Nephron progenitor cell (in vitro differentiated cells): ENCODE measurements at regions not wholly inside any gene's neighbourhood (a gene's known extent, or its start where the extent isn't known, plus 50 kb on each side); places are given as distances from the start of the nearest gene placed in this dataset.

Experiments used
- DNase-seq: peaks from one replicate; pipeline ENCODE4 v3.0.0; 2021
- H3K27ac Mint-ChIP-seq: 2 replicates; pipeline ENCODE4 v1.8.0; 2021; ENCODE audit warnings: mild to moderate bottlenecking, moderate library complexity, mixed read lengths
- H3K27me3 Mint-ChIP-seq: 2 replicates; pipeline ENCODE4 v1.8.0; 2021; ENCODE audit warnings: mild to moderate bottlenecking, low read depth, mixed read lengths; ENCODE audit not compliant: poor library complexity
- H3K36me3 Mint-ChIP-seq: 2 replicates; pipeline ENCODE4 v1.8.0; 2021; ENCODE audit warnings: low read depth, mixed read lengths
- H3K4me1 Mint-ChIP-seq: 2 replicates; pipeline ENCODE4 v1.8.0; 2021; ENCODE audit warnings: mixed read lengths
- H3K4me3 Mint-ChIP-seq: 2 replicates; pipeline ENCODE4 v1.8.0; 2021; ENCODE audit warnings: mild to moderate bottlenecking, moderate library complexity, mixed read lengths
- H3K9me3 Mint-ChIP-seq: 2 replicates; pipeline ENCODE4 v1.8.0; 2021; ENCODE audit warnings: mild to moderate bottlenecking, moderate library complexity, mixed read lengths
- CTCF ChIP-seq: fragments of 200-600 bp; sonication (generic); IDR thresholded peaks from 2 replicates; pipeline ENCODE4 v1.5.0; 2021; ENCODE audit warnings: antibody characterized with exemption

DNA sequence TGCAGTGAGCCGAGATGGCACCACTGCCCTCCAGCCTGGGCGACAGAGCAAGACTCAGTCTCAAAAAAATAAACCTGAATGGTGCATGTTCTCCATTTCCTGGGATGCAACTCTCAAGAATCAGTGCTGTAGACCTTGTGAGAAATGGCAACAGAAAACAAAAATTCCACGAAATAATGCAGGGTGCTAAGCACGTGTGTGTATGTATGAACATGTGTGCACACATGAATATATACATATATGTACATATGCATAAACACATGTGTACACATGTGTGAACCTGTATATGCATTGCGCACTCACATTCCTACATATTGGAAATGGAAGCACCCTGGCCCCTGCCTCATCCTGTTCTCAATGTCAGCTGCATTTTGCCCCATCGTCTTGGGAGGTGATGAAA, 548.5 kb downstream of the TCERG1L start:
- Mint-ChIP-seq H3K36me3 (no peaks in the 10 kb centered on the region), H3K4me1 (peaks cover 15% of the 10 kb centered on the region), H3K9me3 (peaks cover 37% of the 10 kb centered on the region), H3K27me3 (peaks cover 10% of the 10 kb centered on the region), H3K4me3 (no peak overlapping the region), H3K27ac (no peak overlapping the region)
- DNase-seq: no peak
- no peak for TF ChIP-seq CTCF

DNA sequence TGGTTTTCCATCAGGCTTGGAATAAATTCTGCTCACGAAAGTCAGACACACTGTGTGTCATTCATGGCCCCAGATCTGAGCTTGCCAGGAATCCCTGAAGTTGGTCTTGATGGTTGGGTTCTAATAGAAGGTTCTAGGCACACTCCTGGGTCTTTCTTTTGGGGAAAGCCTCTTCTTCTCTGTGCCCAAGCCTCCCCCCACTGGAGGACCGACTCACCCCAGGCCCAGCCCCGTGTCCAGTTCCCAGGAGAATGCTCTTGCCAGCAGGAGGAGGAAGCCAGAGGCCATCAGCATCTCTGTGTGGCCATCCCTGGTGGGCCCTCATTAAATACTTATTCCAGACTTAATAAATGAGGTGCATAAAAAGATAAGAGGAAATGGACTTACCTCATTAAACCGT, 548.0 kb downstream of the TCERG1L start:
- Mint-ChIP-seq H3K9me3 (peaks cover 41% of the 10 kb centered on the region), H3K36me3 (no peaks in the 10 kb centered on the region), H3K27ac (no peak overlapping the region), H3K4me1 (peaks cover 15% of the 10 kb centered on the region), H3K4me3 (no peak overlapping the region), H3K27me3 (peaks cover 10% of the 10 kb centered on the region)
- no peak for DNase-seq
- no peak for TF ChIP-seq CTCF

- H3K4me1 Mint-ChIP-seq: peaks cover 15% of the 10 kb centered on the region
- no peak overlapping the region for H3K4me3 Mint-ChIP-seq
- no peaks in the 10 kb centered on the region for H3K36me3 Mint-ChIP-seq
- no peak overlapping the region for H3K27ac Mint-ChIP-seq
- no peak for DNase-seq
- H3K9me3 Mint-ChIP-seq: peaks cover 52% of the 10 kb centered on the region
- peaks cover 12% of the 10 kb centered on the region for H3K27me3 Mint-ChIP-seq
- no peak for TF ChIP-seq CTCF
These were observed 546.9 kb downstream of the TCERG1L start for GRCh38 chr10:130764651-130765050.

DNA sequence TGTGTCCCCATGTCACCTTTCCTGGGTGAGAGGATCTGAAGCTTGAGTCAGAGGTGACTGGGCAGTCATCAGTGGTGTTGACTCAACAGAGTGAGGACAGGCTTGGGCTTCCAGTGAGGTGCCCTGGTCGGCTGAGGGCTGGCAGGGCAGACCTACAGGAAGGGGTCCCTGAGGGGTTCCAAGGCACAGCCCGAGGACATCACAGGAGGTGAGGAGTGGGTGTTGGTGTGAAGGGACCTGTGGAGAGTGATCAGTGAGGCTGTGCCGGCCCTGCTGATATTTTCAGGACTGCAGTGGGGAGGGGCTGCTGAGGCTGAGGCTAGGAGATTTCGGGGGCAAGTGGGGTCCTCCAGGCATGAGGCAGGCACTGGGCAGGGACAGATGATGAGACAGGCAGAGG, 545.5 kb downstream of the TCERG1L start:
- Mint-ChIP-seq H3K27me3 (peaks cover 16% of the 10 kb centered on the region), H3K4me3 (no peak overlapping the region), H3K9me3 (peaks cover 58% of the 10 kb centered on the region), H3K36me3 (no peaks in the 10 kb centered on the region), H3K4me1 (peaks cover 11% of the 10 kb centered on the region), H3K27ac (no peak overlapping the region)
- no peak for TF ChIP-seq CTCF
- DNase-seq: no peak

DNA sequence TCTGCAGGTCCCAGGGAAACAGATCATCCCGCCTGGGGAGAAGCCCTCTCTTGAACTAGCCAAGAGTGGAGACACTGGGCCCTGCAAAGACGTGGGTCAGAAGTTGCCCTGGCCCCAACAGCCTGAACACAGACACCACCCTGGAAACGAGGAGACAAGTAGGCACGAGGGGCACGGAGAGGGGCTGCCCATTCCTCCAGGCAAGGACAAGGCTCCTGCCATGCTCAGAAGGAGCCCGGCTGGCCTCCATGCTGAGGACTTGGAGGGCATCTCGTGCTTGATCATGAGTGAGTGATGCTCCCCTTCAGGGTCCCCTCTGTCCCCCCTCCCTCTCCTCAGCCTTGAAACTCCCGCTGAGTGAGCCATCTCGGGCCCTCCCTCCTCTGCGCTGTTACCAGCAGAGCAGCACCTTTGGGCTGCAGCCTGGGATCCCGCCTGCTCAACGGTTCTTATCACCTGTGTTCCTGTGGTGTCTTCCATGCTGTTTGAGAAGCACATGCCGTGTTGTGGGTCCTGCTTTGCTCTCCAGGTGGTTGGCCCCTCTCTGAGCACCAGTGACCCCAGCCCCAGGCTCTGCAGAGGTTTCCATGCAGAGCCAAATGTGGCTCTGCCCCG, 544.3 kb downstream of the TCERG1L start:
- Mint-ChIP-seq H3K4me3 (no peak overlapping the region), H3K27ac (no peak overlapping the region), H3K9me3 (peaks cover 55% of the 10 kb centered on the region), H3K27me3 (peaks cover 20% of the 10 kb centered on the region), H3K36me3 (no peaks in the 10 kb centered on the region), H3K4me1 (peaks cover 1% of the 10 kb centered on the region)
- no peak for DNase-seq
- TF ChIP-seq CTCF: no peak
